ENCODE measurements at regions not wholly inside any gene's neighbourhood (a gene's known extent, or its start where the extent isn't known, plus 50 kb on each side); places are given as distances from the start of the nearest gene placed in this dataset.
A peak's percentile ranks its signal among the peaks of the same experiment; 100 is the strongest.
"Not testable (repeated sequence)": the region's sequence is repeated elsewhere in the genome, so short reads cannot be mapped to it uniquely, and the experiment has no call there.

- DNase-seq, result no peak
Observed at GRCh38 chr1:238331557-238331956, 440.8 kb upstream of the ZP4 start.

GRCh38 chr1:238329671-238330070, 438.9 kb upstream of the ZP4 start:
- DNase-seq, result no peak

- not testable (repeated sequence) for DNase-seq
Observed at GRCh38 chr1:238327033-238327432, 436.3 kb upstream of the ZP4 start.

GRCh38 chr1:238326479-238326878, 435.8 kb upstream of the ZP4 start:
- DNase-seq, result not testable (repeated sequence)

- no peak for DNase-seq
Observed at GRCh38 chr1:238324211-238324864, 433.6 kb upstream of the ZP4 start.

GRCh38 chr1:238323490-238323889, 432.8 kb upstream of the ZP4 start:
- no peak for DNase-seq

- no peak for DNase-seq
Observed at GRCh38 chr1:238319957-238320356, 429.2 kb upstream of the ZP4 start.

- DNase-seq, result no peak
Observed at GRCh38 chr1:238318294-238319110, 427.8 kb upstream of the ZP4 start.

GRCh38 chr1:238312969-238313368, 422.2 kb upstream of the ZP4 start:
- DNase-seq, result no peak

GRCh38 chr1:238306411-238306810, 415.7 kb upstream of the ZP4 start:
- DNase-seq, result no peak

GRCh38 chr1:238302646-238303045, 411.9 kb upstream of the ZP4 start:
- no peak for DNase-seq

GRCh38 chr1:238296371-238296770, 405.6 kb upstream of the ZP4 start:
- DNase-seq, result no peak

- DNase-seq, result no peak
Observed at GRCh38 chr1:238293075-238293474, 402.4 kb upstream of the ZP4 start.

GRCh38 chr1:238281418-238281817, 390.7 kb upstream of the ZP4 start:
- no peak for DNase-seq

- no peak for DNase-seq
Observed at GRCh38 chr1:238279694-238280380, 389.1 kb upstream of the ZP4 start.

- no peak for DNase-seq
Observed at GRCh38 chr1:238272145-238272544, 381.4 kb upstream of the ZP4 start.

GRCh38 chr1:238265866-238266265, 375.1 kb upstream of the ZP4 start:
- no peak for DNase-seq

GRCh38 chr1:238264951-238265350, 374.2 kb upstream of the ZP4 start:
- no peak for DNase-seq

- no peak for DNase-seq
Observed at GRCh38 chr1:238258510-238258909, 367.8 kb upstream of the ZP4 start.

GRCh38 chr1:238257018-238257621, 366.4 kb upstream of the ZP4 start:
- no peak for DNase-seq

- DNase-seq, result no peak
Observed at GRCh38 chr1:238254935-238255334, 364.2 kb upstream of the ZP4 start.

- peak; percentile 69 for DNase-seq
Observed at GRCh38 chr1:238252033-238252802, 361.5 kb upstream of the ZP4 start.

- DNase-seq, result no peak
Observed at GRCh38 chr1:238248356-238248755, 357.6 kb upstream of the ZP4 start.

Measured in OCI-M1 (cell line).